HG03025 (cell line): ENCODE measurements at regions not wholly inside any gene's neighbourhood (a gene's known extent, or its start where the extent isn't known, plus 50 kb on each side); places are given as distances from the start of the nearest gene placed in this dataset.

Experiments used
- ATAC-seq: cut with Tn5 transposase; IDR thresholded peaks from one replicate; pipeline ENCODE4 v1.9.1; 2021; ENCODE audit warnings: mild to moderate bottlenecking, moderate library complexity; ENCODE audit not compliant: unreplicated experiment, low FRiP score

DNA sequence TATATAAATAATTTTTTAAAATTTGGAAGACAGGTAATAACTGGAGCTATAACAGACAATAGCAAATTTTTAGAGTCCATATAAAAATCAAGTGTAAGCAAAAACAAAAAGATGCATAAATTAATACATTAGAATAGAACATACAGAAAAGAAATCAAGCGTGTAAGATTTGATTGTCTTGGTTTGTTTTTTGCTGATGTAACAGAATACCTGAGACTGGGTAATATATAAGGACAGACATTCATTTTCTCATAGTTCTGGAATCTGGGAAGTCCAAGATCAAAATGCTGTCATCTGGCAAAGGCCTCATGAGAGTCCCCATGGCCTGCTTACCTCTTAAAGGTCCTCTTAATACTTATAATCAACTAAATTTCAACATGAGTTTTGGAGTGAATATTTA is 1010.1 kb downstream of the CDH18 start:
- no peak for ATAC-seq

- ATAC-seq: no peak
These were observed 1003.4 kb downstream of the CDH18 start for GRCh38 chr5:18984559-18985080.

DNA sequence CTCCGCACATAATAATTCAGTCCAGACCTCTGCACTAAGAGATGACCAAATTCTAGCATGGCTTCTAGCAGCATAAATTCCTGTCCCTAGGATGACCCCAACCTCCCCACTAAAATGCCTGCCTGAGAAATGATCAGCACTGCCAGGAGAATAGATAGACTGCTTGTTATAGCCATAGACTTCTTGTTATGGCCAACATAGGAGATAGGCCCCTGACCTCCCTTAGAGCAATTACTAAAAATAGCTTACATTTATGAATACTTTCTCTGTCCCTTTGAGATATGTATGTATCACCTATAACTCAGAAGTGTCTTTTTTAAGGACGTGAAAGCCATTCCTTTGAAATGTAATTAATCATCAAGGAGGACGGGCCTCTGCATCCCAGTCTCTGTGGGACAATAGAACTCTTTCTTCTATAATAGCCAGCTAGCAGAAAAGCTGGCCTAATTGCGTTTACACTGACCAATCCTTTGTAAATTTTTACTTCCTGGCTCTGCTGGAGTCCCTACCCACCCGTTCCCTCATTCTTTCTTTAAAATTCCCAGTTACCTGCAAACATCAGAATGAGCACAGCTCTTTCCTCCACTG is 1002.7 kb downstream of the CDH18 start:
- no peak for ATAC-seq

DNA sequence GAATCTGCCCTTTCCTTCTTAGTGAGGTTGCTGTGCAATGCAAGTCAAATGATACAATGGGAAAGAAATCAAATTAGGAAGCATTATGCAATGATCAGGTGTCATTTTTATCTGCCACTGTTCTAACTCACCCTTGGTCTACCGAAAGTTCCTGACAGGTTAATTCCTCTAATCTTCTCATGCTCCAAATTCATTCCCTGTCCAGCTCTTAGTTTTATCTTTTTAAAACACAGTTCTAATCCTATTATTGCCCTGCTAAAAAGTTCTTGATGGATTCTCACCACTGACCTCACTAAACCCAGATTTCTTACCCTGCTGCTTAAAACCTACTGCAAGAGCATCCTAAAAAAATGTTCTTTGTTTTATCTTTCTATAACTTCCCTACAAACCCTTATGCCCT is 1000.9 kb downstream of the CDH18 start:
- no peak for ATAC-seq

GRCh38 chr5:18990852-18991251 is 997.1 kb downstream of the CDH18 start:
- no peak for ATAC-seq

- no peak for ATAC-seq
These were observed 995.7 kb downstream of the CDH18 start for GRCh38 chr5:18992264-18992663.

DNA sequence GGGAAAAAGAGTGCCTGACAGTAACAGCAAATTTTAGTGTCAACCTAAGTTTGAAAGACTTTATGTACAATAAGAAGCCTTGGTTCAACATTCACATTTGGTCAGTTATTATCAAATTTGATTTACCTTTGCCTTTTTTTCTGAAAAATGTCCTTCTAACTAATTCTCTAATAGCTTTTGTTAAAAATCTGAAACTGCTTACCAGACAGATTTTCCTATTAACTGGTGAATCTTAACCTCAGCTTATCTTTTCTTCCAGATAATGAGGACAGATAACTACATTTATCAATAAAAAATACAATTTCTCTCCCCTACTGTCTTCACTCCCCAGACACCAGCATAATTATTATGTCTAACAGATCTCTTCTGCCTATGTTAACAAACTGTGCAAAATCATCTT is 988.5 kb downstream of the CDH18 start:
- no peak for ATAC-seq

DNA sequence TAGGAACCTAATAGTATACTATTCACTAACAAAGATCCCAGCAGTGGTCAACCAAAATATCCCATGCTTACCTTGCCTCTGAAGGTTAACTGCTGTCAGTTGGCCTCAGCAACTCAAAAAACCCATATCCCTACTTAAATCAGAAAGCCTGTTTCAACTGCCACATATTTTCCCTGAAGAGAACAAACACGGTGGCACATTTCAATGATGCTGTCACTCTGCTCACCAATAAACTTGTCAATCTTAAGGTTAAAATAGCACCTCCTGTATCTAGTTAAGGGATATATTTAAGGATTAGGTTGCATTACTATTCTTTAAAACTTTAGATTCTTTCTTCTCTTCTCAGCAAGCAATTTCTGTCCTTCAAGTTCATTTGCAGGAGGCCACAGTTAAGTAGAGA is 986.9 kb downstream of the CDH18 start:
- no peak for ATAC-seq

DNA sequence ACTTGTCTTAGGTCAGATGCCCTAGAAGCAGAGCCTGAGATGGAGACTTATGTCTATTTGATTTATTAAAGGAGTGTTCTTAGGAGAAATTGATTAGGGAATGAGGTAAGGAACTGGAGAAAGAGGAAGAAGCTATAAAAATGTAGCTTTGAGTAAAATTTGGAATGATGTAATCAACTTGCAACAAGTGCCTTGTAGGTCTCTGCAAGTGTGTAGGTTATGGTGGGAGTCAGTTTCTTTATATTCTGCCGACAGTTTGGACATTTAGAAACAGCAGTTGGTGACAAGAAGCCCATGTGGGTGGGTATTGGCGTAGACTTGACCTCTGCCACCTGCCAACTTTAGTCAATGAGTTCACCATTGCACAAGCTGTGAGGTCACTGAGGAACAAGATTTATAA is 986.5 kb downstream of the CDH18 start:
- no peak for ATAC-seq

GRCh38 chr5:19002111-19002510 is 985.9 kb downstream of the CDH18 start:
- no peak for ATAC-seq

- no peak for ATAC-seq
These were observed 969.2 kb downstream of the CDH18 start for GRCh38 chr5:19018822-19019221.

GRCh38 chr5:19031491-19031890 is 956.5 kb downstream of the CDH18 start:
- ATAC-seq: no peak

DNA sequence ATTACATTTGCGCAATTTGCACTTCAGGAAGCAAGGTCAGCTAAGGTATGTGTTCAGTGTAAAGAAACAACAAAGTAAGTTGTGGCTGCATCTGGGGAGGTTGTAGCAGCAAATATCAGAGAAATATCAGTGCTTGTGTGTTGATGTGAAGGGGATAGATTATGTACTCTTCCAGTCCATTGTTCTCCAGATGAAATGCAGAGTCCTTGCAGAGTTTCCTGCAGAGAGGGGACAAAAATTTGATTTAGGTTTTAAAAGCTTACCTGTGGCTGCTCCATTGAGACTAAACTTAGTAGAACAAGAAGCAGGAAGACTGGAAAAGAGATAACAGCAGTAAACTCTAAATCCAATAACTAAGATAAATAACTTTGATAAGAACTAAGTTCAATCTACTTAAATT is 952.2 kb downstream of the CDH18 start:
- ATAC-seq: no peak

DNA sequence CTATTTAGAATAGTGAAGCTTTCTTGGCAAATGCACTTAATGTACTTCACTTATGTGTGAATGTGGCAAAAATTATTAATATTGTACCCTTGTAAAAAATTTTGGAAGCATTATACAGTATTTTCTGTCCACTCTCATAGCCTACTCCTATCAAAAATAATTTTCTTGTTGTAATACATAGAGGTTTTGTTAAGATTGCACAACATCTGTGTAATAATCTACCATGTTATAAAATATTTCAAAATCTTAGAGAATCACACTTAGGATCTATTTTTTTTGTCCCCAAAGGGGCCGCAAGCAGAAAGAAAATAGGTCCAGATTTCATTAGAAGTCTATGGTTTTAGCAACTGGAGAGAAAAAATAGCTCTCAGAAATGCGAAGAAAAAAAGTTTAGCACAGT is 945.9 kb downstream of the CDH18 start:
- ATAC-seq: no peak

DNA sequence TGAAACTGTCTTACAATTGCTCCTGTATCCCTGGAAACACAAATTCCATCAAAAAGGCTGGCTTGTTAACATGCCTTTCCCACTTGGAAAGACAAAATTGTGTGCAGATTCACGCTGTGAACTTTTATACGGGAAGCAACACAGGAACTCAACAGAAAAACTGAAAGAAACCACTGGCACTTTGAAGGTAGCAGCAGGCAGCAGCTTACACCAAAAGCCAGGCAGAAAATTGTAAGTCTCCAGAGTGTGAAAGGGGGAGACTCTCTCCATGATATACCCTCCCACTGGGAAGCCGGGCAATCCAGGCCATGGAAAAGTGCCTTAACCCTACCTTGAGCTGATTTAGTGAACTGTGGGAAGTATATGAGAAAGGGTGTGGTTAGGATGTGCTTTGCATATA is 943.7 kb downstream of the CDH18 start:
- ATAC-seq: no peak

- ATAC-seq: no peak
These were observed 942.9 kb downstream of the CDH18 start for GRCh38 chr5:19044931-19045695.

DNA sequence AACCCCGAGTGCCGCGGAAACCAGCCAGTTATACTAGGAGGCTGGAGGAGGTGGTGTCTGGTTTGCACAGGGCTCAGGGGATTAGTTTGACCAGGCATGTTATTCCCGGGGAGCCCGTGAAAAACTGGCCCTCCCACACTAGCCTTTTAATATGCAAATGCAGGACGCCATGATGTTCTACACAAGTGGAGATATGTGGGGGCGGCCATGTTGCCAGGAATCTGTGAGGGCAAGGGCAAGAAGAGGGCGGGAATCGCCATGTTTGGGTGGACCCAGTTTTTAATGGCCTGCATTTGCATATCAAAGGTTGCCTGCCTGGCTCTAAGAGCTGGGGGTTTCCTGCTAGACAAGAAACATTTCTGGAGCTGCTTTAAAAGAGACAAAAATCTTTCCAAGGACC is 940.7 kb downstream of the CDH18 start:
- no peak for ATAC-seq

- no peak for ATAC-seq
These were observed 939.3 kb downstream of the CDH18 start for GRCh38 chr5:19048726-19049125.

DNA sequence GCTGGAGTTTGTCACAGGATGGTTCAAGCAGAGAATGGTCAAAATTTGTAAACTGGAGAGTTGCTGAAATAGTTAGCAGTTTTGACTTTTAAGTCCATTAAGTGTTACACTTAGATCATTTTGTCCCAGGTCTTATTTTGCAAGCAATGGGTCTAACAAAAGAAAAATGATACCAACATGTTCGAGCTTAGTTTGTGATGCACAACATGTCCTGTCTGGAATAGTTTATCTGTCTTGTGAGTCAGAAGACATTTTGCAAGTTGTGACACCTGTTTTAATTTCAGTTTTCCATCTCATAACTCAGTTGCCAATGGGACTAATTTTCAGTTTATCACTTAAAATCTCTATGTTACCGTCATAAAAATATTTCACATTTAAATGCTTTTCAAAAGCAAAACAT is 929.8 kb downstream of the CDH18 start:
- no peak for ATAC-seq

- no peak for ATAC-seq
These were observed 923.9 kb downstream of the CDH18 start for GRCh38 chr5:19064094-19064493.

DNA sequence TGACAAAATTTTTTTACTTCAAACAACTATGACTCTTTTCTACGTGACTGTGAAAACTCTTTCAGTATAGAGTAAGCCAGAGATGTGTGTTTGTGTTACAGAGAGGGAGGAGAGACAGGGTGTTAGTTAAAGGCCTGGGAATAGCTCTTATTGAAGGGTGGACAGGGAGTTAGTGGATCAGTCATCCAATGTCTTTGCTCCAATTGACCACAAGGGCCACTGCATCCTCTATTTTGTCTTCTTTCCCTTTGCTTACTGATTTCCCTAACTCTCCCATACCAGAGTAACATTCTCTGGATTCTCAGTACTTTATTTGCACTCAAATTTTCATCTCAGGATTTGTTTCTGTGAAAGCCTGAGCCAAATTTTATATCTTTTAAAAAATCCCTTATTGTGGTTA is 920.3 kb downstream of the CDH18 start:
- ATAC-seq: no peak

- ATAC-seq: no peak
These were observed 889.6 kb downstream of the CDH18 start for GRCh38 chr5:19098434-19098833.
